NT2/D1 (cell line): ENCODE measurements at regions not wholly inside any gene's neighbourhood (a gene's known extent, or its start where the extent isn't known, plus 50 kb on each side); places are given as distances from the start of the nearest gene placed in this dataset.

Experiments
- DNase-seq: peaks from one replicate; pipeline ENCODE4 v3.0.0-alpha.2; 2011; ENCODE audit warnings: low read depth, low spot score
- H3K27me3 ChIP-seq: 2 replicates; pipeline ENCODE4 v1.6.0; 2011; ENCODE audit warnings: mild to moderate bottlenecking; ENCODE audit not compliant: insufficient read length, insufficient read depth
- H3K36me3 ChIP-seq: 2 replicates; pipeline ENCODE4 v1.6.1; 2011; ENCODE audit warnings: mild to moderate bottlenecking, low read length, mixed read lengths; ENCODE audit not compliant: insufficient read depth, insufficient read length
- H3K4me1 ChIP-seq: 2 replicates; pipeline ENCODE4 v1.5.1; 2011; ENCODE audit not compliant: insufficient read depth, insufficient read length
- H3K4me3 ChIP-seq: 2 replicates; pipeline ENCODE4 v1.5.1; 2011; ENCODE audit warnings: low read depth; ENCODE audit not compliant: insufficient read length
- H3K9ac ChIP-seq: 2 replicates; pipeline ENCODE4 v1.6.0; 2011; ENCODE audit warnings: low read depth; ENCODE audit not compliant: insufficient read length
- H3K9me3 ChIP-seq: 2 replicates; pipeline ENCODE4 v1.5.1; 2011; ENCODE audit warnings: mild to moderate bottlenecking, low read length; ENCODE audit not compliant: insufficient read depth
- SUZ12 ChIP-seq: IDR thresholded peaks from 2 replicates; pipeline ENCODE4 v1.6.1; 2011; ENCODE audit not compliant: insufficient read length, insufficient read depth; ENCODE audit errors: extremely low read depth
- YY1 ChIP-seq: IDR thresholded peaks from 2 replicates; pipeline ENCODE4 v1.6.1; 2011; ENCODE audit not compliant: insufficient read length, insufficient read depth
- ZNF274 ChIP-seq: IDR thresholded peaks from 2 replicates; pipeline ENCODE4 v1.6.1; 2011; ENCODE audit warnings: mild to moderate bottlenecking, low read depth, low read length

GRCh38 chr20:57907131-57908000 lies 197.6 kb upstream of the PMEPA1 start:
- Histone ChIP-seq H3K27me3 (peaks cover 2% of the 10 kb centered on the region), H3K9me3 (no peaks in the 10 kb centered on the region), H3K4me1 (no peaks in the 10 kb centered on the region), H3K36me3 (no peaks in the 10 kb centered on the region), H3K4me3 (no peak overlapping the region), H3K9ac (no peak overlapping the region)
- no peak for TF ChIP-seq SUZ12
- no peak for TF ChIP-seq YY1
- no peak for TF ChIP-seq ZNF274
- no peak for DNase-seq

GRCh38 chr20:57905448-57905847 lies 195.6 kb upstream of the PMEPA1 start:
- no peaks in the 10 kb centered on the region for H3K36me3 ChIP-seq
- H3K9me3 ChIP-seq = no peaks in the 10 kb centered on the region
- no peaks in the 10 kb centered on the region for H3K27me3 ChIP-seq
- H3K4me3 ChIP-seq = no peak overlapping the region
- TF ChIP-seq SUZ12 = no peak
- TF ChIP-seq ZNF274 = no peak
- no peak for TF ChIP-seq YY1
- no peaks in the 10 kb centered on the region for H3K4me1 ChIP-seq
- DNase-seq = no peak
- H3K9ac ChIP-seq = no peak overlapping the region

- Histone ChIP-seq H3K27me3 (no peaks in the 10 kb centered on the region), H3K9me3 (no peaks in the 10 kb centered on the region), H3K4me3 (no peak overlapping the region), H3K4me1 (peaks cover 5% of the 10 kb centered on the region), H3K9ac (no peak overlapping the region), H3K36me3 (no peaks in the 10 kb centered on the region)
- TF ChIP-seq SUZ12 (no peak), YY1 (no peak), ZNF274 (no peak)
- no peak for DNase-seq
Observed at GRCh38 chr20:57904314-57905105, 194.7 kb upstream of the PMEPA1 start.

- Histone ChIP-seq H3K36me3 (no peaks in the 10 kb centered on the region), H3K9me3 (no peaks in the 10 kb centered on the region), H3K4me3 (no peak overlapping the region), H3K9ac (no peak overlapping the region), H3K27me3 (peaks cover 6% of the 10 kb centered on the region), H3K4me1 (peaks cover 8% of the 10 kb centered on the region)
- DNase-seq = no peak
- no peak for TF ChIP-seq YY1
- TF ChIP-seq SUZ12 = no peak
- no peak for TF ChIP-seq ZNF274
Observed at GRCh38 chr20:57902473-57902872, 192.7 kb upstream of the PMEPA1 start.

GRCh38 chr20:57901526-57901925 lies 191.7 kb upstream of the PMEPA1 start:
- H3K9ac ChIP-seq = no peak overlapping the region
- peaks cover 8% of the 10 kb centered on the region for H3K4me1 ChIP-seq
- no peak overlapping the region for H3K4me3 ChIP-seq
- H3K27me3 ChIP-seq = peaks cover 6% of the 10 kb centered on the region
- no peaks in the 10 kb centered on the region for H3K9me3 ChIP-seq
- TF ChIP-seq YY1 (no peak), SUZ12 (no peak)
- no peak for DNase-seq
- H3K36me3 ChIP-seq = no peaks in the 10 kb centered on the region

GRCh38 chr20:57900226-57900905 lies 190.6 kb upstream of the PMEPA1 start:
- no peak for DNase-seq
- no peaks in the 10 kb centered on the region for H3K36me3 ChIP-seq
- H3K27me3 ChIP-seq = peaks cover 6% of the 10 kb centered on the region
- H3K4me1 ChIP-seq = peaks cover 8% of the 10 kb centered on the region
- no peak overlapping the region for H3K4me3 ChIP-seq
- no peak overlapping the region for H3K9ac ChIP-seq
- TF ChIP-seq ZNF274 = no peak
- TF ChIP-seq SUZ12 = no peak
- TF ChIP-seq YY1 = no peak
- peaks cover 2% of the 10 kb centered on the region; the same call in 1 of the 2 replicates for H3K9me3 ChIP-seq
